IMR-90 (cell line): ENCODE measurements at regions not wholly inside any gene's neighbourhood (a gene's known extent, or its start where the extent isn't known, plus 50 kb on each side); places are given as distances from the start of the nearest gene placed in this dataset.

ENCODE experiments used
- ATAC-seq: fragments of 200-7000 bp; cut with Tn5 transposase; 2 replicates; pipeline ENCODE4 v1.9.1; 2020; ENCODE audit warnings: low read depth, mild to moderate bottlenecking, moderate library complexity
- BruUV-seq: library from RNA; stranded (reverse); fragments of 400-500 nt; replicated peaks from 2 replicates; lab custom pipeline; 2021; lab: Mats Ljungman, UMichigan
- CTCF ChIA-PET: fragments of 300-600 bp; formaldehyde crosslinking; extraction: SDS; loops from one replicate; lab custom pipeline; 2021; ENCODE audit warnings: antibody characterized with exemption; lab: Yijun Ruan, JAX
- POLR2A ChIA-PET: fragments of 300-600 bp; sonication (Branson Sonifier 250); formaldehyde crosslinking; loops from one replicate; lab custom pipeline; 2022; ENCODE audit warnings: antibody characterized with exemption; ENCODE audit not compliant: unreplicated experiment; lab: Charles Lee
- DNase-seq: peaks from one replicate; pipeline ENCODE4 v3.0.0; 2013
- H2AFZ ChIP-seq: replicated peaks from 2 replicates; pipeline ENCODE3; 2013; ENCODE audit warnings: low read length, mild to moderate bottlenecking; ENCODE audit not compliant: poor library complexity
- H2AK5ac ChIP-seq: 2 replicates; pipeline ENCODE4 v1.6.1; 2013; ENCODE audit warnings: low read depth, low read length, inconsistent platforms
- H2AK9ac ChIP-seq: replicated peaks from 2 replicates; pipeline ENCODE3; 2013; ENCODE audit warnings: mild to moderate bottlenecking, low read depth, low read length, moderate library complexity; ENCODE audit not compliant: poor library complexity
- H2BK120ac ChIP-seq: 2 replicates; pipeline ENCODE4 v1.6.1; 2013; ENCODE audit warnings: low read depth, low read length, inconsistent platforms
- H2BK15ac ChIP-seq: 3 replicates; pipeline ENCODE4 v1.6.1; 2013; ENCODE audit warnings: low read depth, low read length, inconsistent platforms
- H2BK20ac ChIP-seq: 2 replicates; pipeline ENCODE4 v1.6.1; 2013; ENCODE audit warnings: low read depth, mild to moderate bottlenecking, inconsistent platforms, low read length, moderate library complexity
- H2BK5ac ChIP-seq: 2 replicates; pipeline ENCODE4 v1.6.1; 2013; ENCODE audit warnings: mild to moderate bottlenecking, low read depth, low read length, inconsistent platforms; ENCODE audit not compliant: poor library complexity, severe bottlenecking
- H3K14ac ChIP-seq: replicated peaks from 2 replicates; pipeline ENCODE4 v1.6.1; 2013; ENCODE audit warnings: low read depth, low read length, inconsistent platforms
- H3K18ac ChIP-seq: 2 replicates; pipeline ENCODE4 v1.6.1; 2013; ENCODE audit warnings: low read depth, low read length, control low read depth
- H3K23ac ChIP-seq: 2 replicates; pipeline ENCODE4 v1.6.1; 2013; ENCODE audit warnings: low read depth, low read length, inconsistent platforms
- H3K27ac ChIP-seq: 2 replicates; pipeline ENCODE4 v1.5.1; 2013; ENCODE audit warnings: mild to moderate bottlenecking, control low read depth, low read length; ENCODE audit not compliant: insufficient read depth
- H3K27me3 ChIP-seq: 2 replicates; pipeline ENCODE4 v1.6.1; 2013; ENCODE audit warnings: low read length; ENCODE audit not compliant: control insufficient read depth, insufficient read depth
- H3K36me3 ChIP-seq: 2 replicates; pipeline ENCODE4 v1.6.1; 2013; ENCODE audit warnings: low read length, mixed read lengths; ENCODE audit not compliant: control insufficient read depth, insufficient read depth
- H3K4ac ChIP-seq: 2 replicates; pipeline ENCODE4 v1.6.1; 2013; ENCODE audit warnings: low read depth, low read length, inconsistent platforms
- H3K4me1 ChIP-seq: 2 replicates; pipeline ENCODE4 v1.6.1; 2013; ENCODE audit warnings: low read length, mixed read lengths; ENCODE audit not compliant: control insufficient read depth, insufficient read depth
- H3K4me2 ChIP-seq: 2 replicates; pipeline ENCODE4 v1.6.1; 2013; ENCODE audit warnings: low read depth, mild to moderate bottlenecking, control low read depth, low read length, moderate library complexity
- H3K4me3 ChIP-seq: 2 replicates; pipeline ENCODE4 v1.5.1; 2013; ENCODE audit warnings: low read depth, mild to moderate bottlenecking, control low read depth, low read length, moderate library complexity; ENCODE audit not compliant: insufficient read depth
- H3K56ac ChIP-seq: 2 replicates; pipeline ENCODE4 v1.6.1; 2013; ENCODE audit warnings: low read length, inconsistent platforms; ENCODE audit not compliant: insufficient read depth; ENCODE audit errors: extremely low read depth
- H3K79me1 ChIP-seq, 2 experiments: 2 replicates each; pipeline ENCODE4 v1.6.1; 2013; ENCODE audit warnings: low read length in 2 of 2, inconsistent platforms in 1 of 2, low read depth in 1 of 2
- H3K9ac ChIP-seq: 2 replicates; pipeline ENCODE4 v1.6.1; 2013; ENCODE audit warnings: low read depth, low read length, control low read depth
- H3K9me1 ChIP-seq: 2 replicates; pipeline ENCODE4 v1.6.1; 2013; ENCODE audit warnings: low read length, inconsistent platforms; ENCODE audit not compliant: insufficient read depth
- H3K9me3 ChIP-seq: 2 replicates; pipeline ENCODE4 v1.6.1; 2013; ENCODE audit warnings: low read length; ENCODE audit not compliant: control insufficient read depth, insufficient read depth
- H4K20me1 ChIP-seq: 2 replicates; pipeline ENCODE4 v1.6.1; 2013; ENCODE audit warnings: low read length, inconsistent platforms; ENCODE audit not compliant: insufficient read depth
- H4K5ac ChIP-seq: 2 replicates; pipeline ENCODE4 v1.6.1; 2013; ENCODE audit warnings: mild to moderate bottlenecking, low read depth, low read length, control low read depth
- H4K8ac ChIP-seq, 2 experiments: 2 replicates each; pipeline ENCODE4 v1.6.1; 2013; ENCODE audit warnings: low read depth in 2 of 2, low read length in 2 of 2, control low read depth in 1 of 2, inconsistent platforms in 1 of 2
- H4K91ac ChIP-seq: 2 replicates; pipeline ENCODE4 v1.6.1; 2013; ENCODE audit warnings: low read depth, low read length, inconsistent platforms; ENCODE audit not compliant: insufficient read depth
- CEBPB ChIP-seq: IDR thresholded peaks from 2 replicates; pipeline ENCODE4 v1.6.1; 2012; ENCODE audit warnings: low read depth, low read length, improper control_type of control experiment
- MAZ ChIP-seq: IDR thresholded peaks from 2 replicates; pipeline ENCODE4 v1.6.1; 2012; ENCODE audit warnings: low read depth, mild to moderate bottlenecking, low read length, improper control_type of control experiment, moderate library complexity, borderline replicate concordance
- NFE2L2 ChIP-seq: fragments of 150-350 bp; IDR thresholded peaks from 2 replicates; pipeline ENCODE4 v1.6.1; 2016; ENCODE audit warnings: low read depth, mild to moderate bottlenecking, low read length
- POLR2A ChIP-seq: IDR thresholded peaks from 2 replicates; pipeline ENCODE4 v1.6.1; 2012; ENCODE audit warnings: mild to moderate bottlenecking, low read depth, low read length
- WGBS, 2 experiments: methylation state at CpG; one replicate each; pipeline versions ENCODE4 v1.1.5 to v1.1.7; 2013; ENCODE audit warnings: missing lambda C conversion rate in 2 of 2; ENCODE audit not compliant: insufficient read length in 1 of 2; ENCODE audit errors: extremely low coverage in 2 of 2; 5-methylcytosine and 5-hydroxymethylcytosine counted together
- dilution Hi-C: fragments of 300-500 bp; cut with HindIII; formaldehyde crosslinking; loops from one replicate; pipeline ENCODE4 v1.14.3; 2018; ENCODE audit warnings: low sequenced_read_pairs; ENCODE audit not compliant: unreplicated experiment
- in situ Hi-C: fragments of 300-500 bp; cut with MboI; formaldehyde crosslinking; loops from 3 replicates; pipeline ENCODE4 v1.14.3; 2019; ENCODE audit warnings: low sequenced_read_pairs, inconsistent platforms, mixed read lengths
- intact Hi-C: fragments of 100-400 bp; cut with micrococcal nuclease; formaldehyde crosslinking; loops from 2 replicates; pipeline ENCODE4 v1.10.0; 2022
- TF ChIP-seq, protein P1 (sequence below): conservative IDR thresholded peaks from 2 replicates; pipeline ENCODE4 v1.5.1; 2012; ENCODE audit warnings: mild to moderate bottlenecking, low read depth, low read length, improper control_type of control experiment

DNA sequence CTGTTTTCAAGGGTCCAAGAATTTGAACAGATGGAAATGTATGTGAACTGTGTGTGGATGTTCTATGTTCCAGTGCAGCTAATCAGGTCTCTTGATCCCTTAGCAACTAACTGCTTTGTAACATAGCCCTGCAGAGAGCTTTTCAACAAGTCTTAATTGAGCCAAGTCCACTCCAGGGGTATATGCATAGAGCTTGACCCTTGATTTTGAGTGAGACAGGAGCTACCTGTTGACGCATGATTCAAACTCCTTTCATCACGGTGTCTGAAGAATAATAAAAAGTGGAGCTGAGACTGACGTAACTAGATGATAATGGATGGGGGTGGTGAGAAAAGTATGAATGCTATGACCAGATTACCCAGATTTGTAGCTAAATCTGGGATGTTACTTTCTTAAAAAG is 93.3 kb upstream of the CCDC54 start:
- Histone ChIP-seq H3K14ac (no peak overlapping the region), H4K5ac (no peak overlapping the region), H3K9me1 (no peaks in the 10 kb centered on the region), H3K4ac (no peak overlapping the region), H2BK120ac (no peak overlapping the region), H3K18ac (no peak overlapping the region), H3K9me3 (no peaks in the 10 kb centered on the region), H3K27me3 (no peaks in the 10 kb centered on the region), H3K23ac (no peak overlapping the region), H3K27ac (no peak overlapping the region), H4K20me1 (no peaks in the 10 kb centered on the region), H3K36me3 (no peaks in the 10 kb centered on the region), H4K91ac (no peak overlapping the region), H2BK15ac (no peak overlapping the region), H2AFZ (no peak overlapping the region), H3K4me2 (no peak overlapping the region), H2BK20ac (no peak overlapping the region), H2BK5ac (no peak overlapping the region), H3K4me1 (0 out of 2 replicates have a peak, but pooled peaks cover 2% of the 10 kb centered on the region), H2AK9ac (no peak overlapping the region), H4K8ac (no peak overlapping the region), H3K79me1 (no peaks in the 10 kb centered on the region), H3K4me3 (no peak overlapping the region), H2AK5ac (no peak overlapping the region), H3K56ac (no peak overlapping the region), H3K9ac (no peak overlapping the region)
- in situ Hi-C loops: no loop called here
- ChIA-PET CTCF (interaction anchor here (0.6 to 2.9 kb wide), 3 partner anchors 10 to 145 kb away, joined by 3 to 7 read pairs (median 3); no protein-coding TSS in a partner anchor), POLR2A (no interaction called here)
- intact Hi-C loops: no loop called here
- WGBS, 2 experiments: no CpG with 5 or more reads among the region's 3 CpGs
- dilution Hi-C loops: no loop called here
- ATAC-seq: no peak
- TF ChIP-seq CEBPB: no peak
- TF ChIP-seq MAZ: no peak
- no peak for TF ChIP-seq POLR2A
- TF ChIP-seq NFE2L2: no peak
- TF ChIP-seq, protein P1, sequence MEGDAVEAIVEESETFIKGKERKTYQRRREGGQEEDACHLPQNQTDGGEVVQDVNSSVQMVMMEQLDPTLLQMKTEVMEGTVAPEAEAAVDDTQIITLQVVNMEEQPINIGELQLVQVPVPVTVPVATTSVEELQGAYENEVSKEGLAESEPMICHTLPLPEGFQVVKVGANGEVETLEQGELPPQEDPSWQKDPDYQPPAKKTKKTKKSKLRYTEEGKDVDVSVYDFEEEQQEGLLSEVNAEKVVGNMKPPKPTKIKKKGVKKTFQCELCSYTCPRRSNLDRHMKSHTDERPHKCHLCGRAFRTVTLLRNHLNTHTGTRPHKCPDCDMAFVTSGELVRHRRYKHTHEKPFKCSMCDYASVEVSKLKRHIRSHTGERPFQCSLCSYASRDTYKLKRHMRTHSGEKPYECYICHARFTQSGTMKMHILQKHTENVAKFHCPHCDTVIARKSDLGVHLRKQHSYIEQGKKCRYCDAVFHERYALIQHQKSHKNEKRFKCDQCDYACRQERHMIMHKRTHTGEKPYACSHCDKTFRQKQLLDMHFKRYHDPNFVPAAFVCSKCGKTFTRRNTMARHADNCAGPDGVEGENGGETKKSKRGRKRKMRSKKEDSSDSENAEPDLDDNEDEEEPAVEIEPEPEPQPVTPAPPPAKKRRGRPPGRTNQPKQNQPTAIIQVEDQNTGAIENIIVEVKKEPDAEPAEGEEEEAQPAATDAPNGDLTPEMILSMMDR: no peak
- BruUV-seq: no TSS peak
- DNase-seq: no peak
